MM.1S (cell line): ENCODE measurements at regions not wholly inside any gene's neighbourhood (a gene's known extent, or its start where the extent isn't known, plus 50 kb on each side); places are given as distances from the start of the nearest gene placed in this dataset.

Experiments used
- CTCF ChIP-seq: fragments of 300-600 bp; sonication (generic); IDR thresholded peaks from 2 replicates; pipeline ENCODE4 v1.5.1; 2016; ENCODE audit warnings: antibody characterized with exemption, low read length, mixed read lengths
- EZH2 ChIP-seq: fragments of 300-600 bp; sonication (generic); optimal IDR thresholded peaks from 2 replicates; pipeline ENCODE3; 2017; ENCODE audit warnings: low read depth, mild to moderate bottlenecking, antibody characterized with exemption, low read length, mixed read lengths
- EZH2phosphoT487 ChIP-seq: fragments of 300-600 bp; sonication (generic); IDR thresholded peaks from 2 replicates; pipeline ENCODE4 v1.6.1; 2018; ENCODE audit warnings: antibody characterized with exemption, low read length

GRCh38 chr2:6792883-6793282 lies 72.8 kb downstream of the CMPK2 start:
- no peak for TF ChIP-seq CTCF
- TF ChIP-seq EZH2 = no peak
- TF ChIP-seq EZH2phosphoT487 = no peak
